T47D (cell line): ENCODE measurements at regions not wholly inside any gene's neighbourhood (a gene's known extent, or its start where the extent isn't known, plus 50 kb on each side); places are given as distances from the start of the nearest gene placed in this dataset.
A peak's percentile ranks its signal among the peaks of the same experiment; 100 is the strongest.
"Not testable (repeated sequence)": the region's sequence is repeated elsewhere in the genome, so short reads cannot be mapped to it uniquely, and the experiment has no call there.

ENCODE experiments used
- DNase-seq, 2 experiments: peaks; one replicate each; pipeline versions ENCODE4 v3.0.0 to v3.0.0-alpha.2; 2011 to 2012; ENCODE audit warnings: low read depth in 1 of 2, low spot score in 1 of 2
- JUND ChIP-seq: IDR thresholded peaks from 2 replicates; pipeline ENCODE4 v1.6.1; 2012; ENCODE audit warnings: low read depth
- in situ Hi-C: cut with HindIII; loops from 2 replicates; pipeline ENCODE4 v1.10.0; 2016; ENCODE audit warnings: low sequenced_read_pairs, low pct_unique_long_range_greater_than_20kb

- no peak for DNase-seq
- in situ Hi-C loops = no loop called here
- TF ChIP-seq JUND = no peak
These were observed 148.5 kb downstream of the ISOC1 start for GRCh38 chr5:129243039-129243438.

GRCh38 chr5:129244478-129244877 is 149.9 kb downstream of the ISOC1 start:
- no peak for DNase-seq
- TF ChIP-seq JUND = no peak
- in situ Hi-C loops = no loop called here

- no peak for DNase-seq
- in situ Hi-C loops = no loop called here
- no peak for TF ChIP-seq JUND
These were observed 150.9 kb downstream of the ISOC1 start for GRCh38 chr5:129245489-129245888.

- TF ChIP-seq JUND = no peak
- in situ Hi-C loops = no loop called here
- DNase-seq = no peak
These were observed 151.5 kb downstream of the ISOC1 start for GRCh38 chr5:129246088-129246487.

GRCh38 chr5:129249886-129250285 is 155.3 kb downstream of the ISOC1 start:
- DNase-seq = no peak
- no peak for TF ChIP-seq JUND
- in situ Hi-C loops = no loop called here

- no peak for TF ChIP-seq JUND
These were observed 176.8 kb downstream of the ISOC1 start for GRCh38 chr5:129271308-129271707.

GRCh38 chr5:129284010-129284409 is 176.1 kb upstream of the ADAMTS19 start:
- in situ Hi-C loops = no loop called here
- DNase-seq = no peak
- TF ChIP-seq JUND = no peak

More at GRCh38 chr5:129271308-129271707, 176.8 kb downstream of the ISOC1 start:
- in situ Hi-C loops = no loop called here
- peak; percentile 13 to 74 for DNase-seq

GRCh38 chr5:129294216-129294615 is 165.9 kb upstream of the ADAMTS19 start:
- in situ Hi-C loops, DNase-seq: not testable (repeated sequence)

GRCh38 chr5:129306725-129307124 is 153.4 kb upstream of the ADAMTS19 start:
- no peak for TF ChIP-seq JUND
- no peak for DNase-seq
- in situ Hi-C loops = no loop called here

- DNase-seq = no peak
- in situ Hi-C loops = no loop called here
- no peak for TF ChIP-seq JUND
These were observed 137.1 kb upstream of the ADAMTS19 start for GRCh38 chr5:129322968-129323367.

- DNase-seq = no peak
- in situ Hi-C loops = no loop called here
- TF ChIP-seq JUND = no peak
These were observed 118.8 kb upstream of the ADAMTS19 start for GRCh38 chr5:129341306-129341705.

- in situ Hi-C loops = no loop called here
- DNase-seq = no peak
- no peak for TF ChIP-seq JUND
These were observed 117.3 kb upstream of the ADAMTS19 start for GRCh38 chr5:129342796-129343195.

- in situ Hi-C loops = no loop called here
- no peak for DNase-seq
- no peak for TF ChIP-seq JUND
These were observed 114.7 kb upstream of the ADAMTS19 start for GRCh38 chr5:129345213-129345924.

GRCh38 chr5:129356846-129357245 is 103.3 kb upstream of the ADAMTS19 start:
- TF ChIP-seq JUND = no peak
- DNase-seq = no peak
- in situ Hi-C loops = no loop called here
